Glutamatergic neuron (in vitro differentiated cells): ENCODE measurements at regions not wholly inside any gene's neighbourhood (a gene's known extent, or its start where the extent isn't known, plus 50 kb on each side); places are given as distances from the start of the nearest gene placed in this dataset.

ENCODE experiments used
- DNase-seq: peaks from one replicate; pipeline ENCODE4 v3.0.0; 2022
- H3K27ac Mint-ChIP-seq: one replicate; pipeline ENCODE4 v1.8.0; 2020; ENCODE audit warnings: mild to moderate bottlenecking, mixed read lengths, inconsistent platforms; ENCODE audit not compliant: unreplicated experiment
- H3K27me3 Mint-ChIP-seq: one replicate; pipeline ENCODE4 v1.8.0; 2020; ENCODE audit warnings: mild to moderate bottlenecking, moderate library complexity, mixed read lengths, inconsistent platforms; ENCODE audit not compliant: unreplicated experiment
- H3K36me3 Mint-ChIP-seq: one replicate; pipeline ENCODE4 v1.8.0; 2020; ENCODE audit warnings: mild to moderate bottlenecking, mixed read lengths, inconsistent platforms; ENCODE audit not compliant: unreplicated experiment
- H3K4me1 Mint-ChIP-seq: one replicate; pipeline ENCODE4 v1.8.0; 2020; ENCODE audit warnings: mild to moderate bottlenecking, low read depth, mixed read lengths, inconsistent platforms; ENCODE audit not compliant: unreplicated experiment
- H3K4me3 Mint-ChIP-seq: one replicate; pipeline ENCODE4 v1.8.0; 2020; ENCODE audit warnings: mild to moderate bottlenecking, mixed read lengths, inconsistent platforms; ENCODE audit not compliant: unreplicated experiment
- H3K9me3 Mint-ChIP-seq: one replicate; pipeline ENCODE4 v1.8.0; 2020; ENCODE audit warnings: mild to moderate bottlenecking, moderate library complexity, mixed read lengths, inconsistent platforms; ENCODE audit not compliant: unreplicated experiment
- CTCF ChIP-seq: fragments of 200-600 bp; sonication (generic); IDR thresholded peaks from one replicate; pipeline ENCODE4 v1.5.0; 2021; ENCODE audit not compliant: partially characterized antibody, unreplicated experiment

- no peaks in the 10 kb centered on the region for H3K9me3 Mint-ChIP-seq
- DNase-seq = no peak
- H3K4me3 Mint-ChIP-seq = no peak overlapping the region
- H3K27ac Mint-ChIP-seq = no peak overlapping the region
- no peaks in the 10 kb centered on the region for H3K4me1 Mint-ChIP-seq
- H3K36me3 Mint-ChIP-seq = no peaks in the 10 kb centered on the region
- H3K27me3 Mint-ChIP-seq = no peaks in the 10 kb centered on the region
- TF ChIP-seq CTCF = no peak
Observed at GRCh38 chr1:57712846-57713245, 289.0 kb upstream of the DAB1 start.

GRCh38 chr1:57711326-57711725 is 287.5 kb upstream of the DAB1 start:
- Mint-ChIP-seq H3K4me3 (no peak overlapping the region), H3K27ac (no peak overlapping the region), H3K9me3 (peaks cover 1% of the 10 kb centered on the region), H3K4me1 (no peaks in the 10 kb centered on the region), H3K27me3 (no peaks in the 10 kb centered on the region), H3K36me3 (no peaks in the 10 kb centered on the region)
- DNase-seq = no peak
- no peak for TF ChIP-seq CTCF

GRCh38 chr1:57707631-57708030 is 283.8 kb upstream of the DAB1 start:
- no peak overlapping the region for H3K4me3 Mint-ChIP-seq
- H3K27ac Mint-ChIP-seq = no peak overlapping the region
- no peak for DNase-seq
- peaks cover 1% of the 10 kb centered on the region for H3K9me3 Mint-ChIP-seq
- H3K4me1 Mint-ChIP-seq = no peaks in the 10 kb centered on the region
- no peaks in the 10 kb centered on the region for H3K36me3 Mint-ChIP-seq
- no peak for TF ChIP-seq CTCF
- no peaks in the 10 kb centered on the region for H3K27me3 Mint-ChIP-seq

DNA sequence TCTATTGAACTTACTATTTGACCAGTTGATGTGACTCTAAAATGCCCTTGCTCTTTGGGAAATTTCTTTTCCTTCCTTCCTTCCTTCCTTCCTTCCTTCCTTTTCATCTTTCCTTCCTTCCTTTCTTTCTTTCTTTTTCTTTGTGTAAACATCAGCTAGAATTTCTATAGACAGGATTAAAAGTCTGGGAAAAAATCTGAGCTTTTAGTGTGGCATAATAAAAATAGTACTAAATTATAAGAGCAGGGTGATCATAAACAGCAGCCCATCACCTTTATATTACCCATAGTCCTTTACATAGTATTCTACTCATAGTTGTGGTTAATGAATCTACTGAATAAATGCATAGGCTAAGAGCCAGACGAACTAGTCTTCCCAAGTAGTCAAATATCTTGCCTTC is 281.0 kb upstream of the DAB1 start:
- DNase-seq = no peak
- Mint-ChIP-seq H3K27ac (no peak overlapping the region), H3K36me3 (no peaks in the 10 kb centered on the region), H3K27me3 (no peaks in the 10 kb centered on the region), H3K4me1 (no peaks in the 10 kb centered on the region), H3K9me3 (peaks cover 1% of the 10 kb centered on the region), H3K4me3 (no peak overlapping the region)
- TF ChIP-seq CTCF = no peak

GRCh38 chr1:57704231-57704630 is 280.4 kb upstream of the DAB1 start:
- no peak for TF ChIP-seq CTCF
- Mint-ChIP-seq H3K36me3 (no peaks in the 10 kb centered on the region), H3K4me1 (no peaks in the 10 kb centered on the region), H3K27me3 (no peaks in the 10 kb centered on the region), H3K4me3 (no peak overlapping the region), H3K9me3 (peaks cover 1% of the 10 kb centered on the region), H3K27ac (no peak overlapping the region)
- no peak for DNase-seq
